ENCODE measurements at regions not wholly inside any gene's neighbourhood (a gene's known extent, or its start where the extent isn't known, plus 50 kb on each side); places are given as distances from the start of the nearest gene placed in this dataset.

- no peaks in the 10 kb centered on the region for H3K27me3 ChIP-seq
- intact Hi-C loops (cut with DNase I) = no loop called here
- H3K4me1 ChIP-seq = peaks cover 0 to 12% (median 0%) of the 10 kb centered on the region in 4 donors
- H3K27ac ChIP-seq = no peak overlapping the region
- no peaks in the 10 kb centered on the region for H3K9me3 ChIP-seq
- ATAC-seq = no peak
- no peaks in the 10 kb centered on the region for H3K36me3 ChIP-seq
- DNase-seq = no peak
- 84% methylated on average over 4 of the region's 4 CpGs for WGBS (ENCODE audit: insufficient coverage, low coverage, low lambda C conversion rate, missing lambda C conversion rate)
- TF ChIP-seq POLR2A (IDR thresholded peaks at IDR 0.05) (no peak), CTCF (IDR thresholded peaks at IDR 0.05) (no peak)
- H3K4me3 ChIP-seq = no peak overlapping the region
Observed at GRCh38 chr6:81307651-81308214, 444.7 kb downstream of the TENT5A start.

GRCh38 chr6:81304466-81304865, 448.0 kb downstream of the TENT5A start:
- no peak for ATAC-seq
- Histone ChIP-seq H3K27me3 (no peaks in the 10 kb centered on the region), H3K4me1 (peaks cover 0 to 12% (median 0%) of the 10 kb centered on the region in 4 donors), H3K4me3 (no peak overlapping the region), H3K27ac (no peak overlapping the region), H3K9me3 (no peaks in the 10 kb centered on the region), H3K36me3 (no peaks in the 10 kb centered on the region)
- WGBS (ENCODE audit: insufficient coverage, low coverage, low lambda C conversion rate, missing lambda C conversion rate) = 55% methylated on average over 1 of the region's 1 CpG
- intact Hi-C loops (cut with DNase I) = no loop called here
- DNase-seq = no peak
- no peak for TF ChIP-seq POLR2A (IDR thresholded peaks at IDR 0.05)
- TF ChIP-seq CTCF (IDR thresholded peaks at IDR 0.05) = no peak

- DNase-seq (no peak), ATAC-seq (no peak)
- H3K9me3 ChIP-seq = no peaks in the 10 kb centered on the region
- H3K4me3 ChIP-seq = no peak overlapping the region
- TF ChIP-seq POLR2A (IDR thresholded peaks at IDR 0.05) = no peak
- no peak for TF ChIP-seq CTCF (IDR thresholded peaks at IDR 0.05)
- H3K4me1 ChIP-seq = peaks cover 0 to 2% (median 0%) of the 10 kb centered on the region in 4 donors
- intact Hi-C loops (cut with DNase I) = no loop called here
- no peak overlapping the region for H3K27ac ChIP-seq
- H3K27me3 ChIP-seq = no peaks in the 10 kb centered on the region
- WGBS (ENCODE audit: insufficient coverage, low coverage, low lambda C conversion rate, missing lambda C conversion rate) = 92% methylated on average over 1 of the region's 1 CpG
- H3K36me3 ChIP-seq = no peaks in the 10 kb centered on the region
Observed at GRCh38 chr6:81300961-81301360, 451.5 kb downstream of the TENT5A start.

- no peaks in the 10 kb centered on the region for H3K27me3 ChIP-seq
- 96% methylated on average over 3 of the region's 3 CpGs for WGBS (ENCODE audit: insufficient coverage, low coverage, low lambda C conversion rate, missing lambda C conversion rate)
- no peak for ATAC-seq
- H3K4me3 ChIP-seq = no peak overlapping the region
- intact Hi-C loops (cut with DNase I) = no loop called here
- no peaks in the 10 kb centered on the region for H3K9me3 ChIP-seq
- H3K27ac ChIP-seq = no peak overlapping the region
- H3K4me1 ChIP-seq = no peaks in the 10 kb centered on the region
- H3K36me3 ChIP-seq = no peaks in the 10 kb centered on the region
- TF ChIP-seq CTCF (IDR thresholded peaks at IDR 0.05) = no peak
- TF ChIP-seq POLR2A (IDR thresholded peaks at IDR 0.05) = no peak
- no peak for DNase-seq
Observed at GRCh38 chr6:81298751-81299150, 453.7 kb downstream of the TENT5A start.

- no peaks in the 10 kb centered on the region for H3K27me3 ChIP-seq
- intact Hi-C loops (cut with DNase I) = no loop called here
- H3K4me3 ChIP-seq = no peak overlapping the region
- H3K27ac ChIP-seq = no peak overlapping the region
- H3K9me3 ChIP-seq = no peaks in the 10 kb centered on the region
- ATAC-seq (no peak), DNase-seq (no peak)
- TF ChIP-seq POLR2A (IDR thresholded peaks at IDR 0.05) (no peak), CTCF (IDR thresholded peaks at IDR 0.05) (no peak)
- H3K36me3 ChIP-seq = no peaks in the 10 kb centered on the region
- no peaks in the 10 kb centered on the region for H3K4me1 ChIP-seq
Observed at GRCh38 chr6:81295310-81295709, 457.2 kb downstream of the TENT5A start.
